Stimulated activated naive B cell treated with anti-CD40 and anti-IgM and Interleukin-4, amounts not matched to agents 10 μg/mL and 1 μg/mL and 100 μg/mL, for 72 hours (primary cell): ENCODE measurements at regions not wholly inside any gene's neighbourhood (a gene's known extent, or its start where the extent isn't known, plus 50 kb on each side); places are given as distances from the start of the nearest gene placed in this dataset.

Source experiments
- ATAC-seq, 2 donors: fragments of 150-1000 bp; cut with Tn5 transposase; replicated peaks; 2 replicates each; pipeline ENCODE4 v1.10.0; 2021; ENCODE audit warnings: moderate library complexity in 1 of 2
- DNase-seq: peaks from one replicate; pipeline ENCODE4 v3.0.0; 2021
- H3K27ac Mint-ChIP-seq: one replicate; pipeline ENCODE4 v1.8.0; 2022; ENCODE audit warnings: mild to moderate bottlenecking, mixed read lengths
- H3K27me3 Mint-ChIP-seq, 2 donors: one replicate each; pipeline ENCODE4 v1.8.0; 2022; ENCODE audit warnings: mixed read lengths in 2 of 2
- H3K36me3 Mint-ChIP-seq, 2 donors: one replicate each; pipeline ENCODE4 v1.8.0; 2022; ENCODE audit warnings: mixed read lengths in 2 of 2, mild to moderate bottlenecking in 1 of 2
- H3K4me1 Mint-ChIP-seq, 2 donors: one replicate each; pipeline ENCODE4 v1.8.0; 2022; ENCODE audit warnings: mixed read lengths in 2 of 2, mild to moderate bottlenecking in 1 of 2
- H3K4me3 Mint-ChIP-seq, 2 donors: one replicate each; pipeline ENCODE4 v1.8.0; 2022; ENCODE audit warnings: mild to moderate bottlenecking in 2 of 2, mixed read lengths in 2 of 2, moderate library complexity in 1 of 2
- H3K9me3 Mint-ChIP-seq, 2 donors: one replicate each; pipeline ENCODE4 v1.8.0; 2022; ENCODE audit warnings: mixed read lengths in 2 of 2, mild to moderate bottlenecking in 1 of 2

DNA sequence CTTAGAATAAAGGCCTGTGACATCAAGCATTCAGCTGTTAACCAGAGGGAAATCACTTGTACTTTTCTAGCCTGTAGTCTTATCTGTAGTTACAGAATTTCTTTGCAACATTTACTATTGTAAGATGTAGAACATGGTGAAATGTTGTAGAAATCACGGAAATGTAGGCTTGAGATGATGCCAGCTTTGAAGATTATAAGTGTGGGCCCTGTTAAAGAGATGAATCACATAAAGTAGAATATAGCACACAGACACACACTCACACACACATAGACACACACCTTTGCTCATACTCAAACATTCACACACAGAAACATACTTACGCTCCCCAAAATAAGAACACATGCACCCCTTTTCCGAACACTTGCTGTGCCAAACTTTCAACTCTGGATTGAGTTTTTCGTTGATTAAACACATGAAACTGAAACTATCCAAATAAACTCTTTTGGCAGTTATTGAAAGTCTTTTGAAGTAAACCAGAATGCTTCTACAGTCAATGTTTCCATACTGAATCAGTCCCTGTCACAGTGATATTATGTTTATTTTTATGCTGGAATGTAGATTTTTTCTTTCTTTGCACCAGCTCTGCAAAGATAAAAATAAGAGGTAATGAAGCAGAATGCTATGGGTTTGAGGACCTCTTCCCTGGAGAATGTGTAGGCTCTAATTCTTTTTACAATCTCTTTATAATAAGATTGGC, 230.3 kb upstream of the MEOX2 start:
- Mint-ChIP-seq H3K4me3 (no peak overlapping the region), H3K27ac (no peak overlapping the region), H3K27me3 (no peaks in the 10 kb centered on the region), H3K4me1 (peaks cover 0 to 6% of the 10 kb centered on the region in 2 donors), H3K36me3 (no peaks in the 10 kb centered on the region), H3K9me3 (peaks cover 0 to 1% of the 10 kb centered on the region in 2 donors)
- ATAC-seq (no peak), DNase-seq (no peak)

DNA sequence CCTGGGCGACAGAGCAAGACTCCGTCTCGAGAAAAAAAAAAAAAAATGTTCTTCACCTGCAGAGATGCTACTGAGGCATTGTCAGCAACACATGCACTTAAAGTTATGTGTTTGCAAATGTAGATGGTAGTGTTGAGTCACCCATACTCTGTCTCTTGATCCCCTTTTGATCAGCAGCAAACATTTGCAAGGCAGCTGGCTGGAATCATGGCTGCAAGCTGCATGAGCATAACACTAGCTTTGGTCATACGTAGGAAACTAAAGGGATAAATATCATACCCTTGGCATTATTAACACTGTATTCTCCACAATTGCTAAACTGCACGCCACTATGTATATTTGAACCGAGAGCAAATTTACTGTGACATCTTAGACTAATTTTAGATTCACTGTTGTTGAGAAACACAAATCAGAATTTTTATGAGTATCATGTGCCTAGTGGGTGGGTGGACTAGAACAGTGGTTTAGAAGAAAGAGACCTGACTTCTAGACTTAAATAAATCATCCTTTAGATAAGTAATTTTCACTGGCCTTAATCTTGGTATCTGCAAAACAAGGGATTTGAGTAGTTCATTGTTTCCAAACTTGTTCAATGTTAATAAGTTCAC, 229.3 kb upstream of the MEOX2 start:
- Mint-ChIP-seq H3K4me1 (peaks cover 0 to 6% of the 10 kb centered on the region in 2 donors), H3K4me3 (no peak overlapping the region), H3K27me3 (no peaks in the 10 kb centered on the region), H3K36me3 (no peaks in the 10 kb centered on the region), H3K9me3 (peaks cover 0 to 1% of the 10 kb centered on the region in 2 donors), H3K27ac (no peak overlapping the region)
- no peak for ATAC-seq
- no peak for DNase-seq

DNA sequence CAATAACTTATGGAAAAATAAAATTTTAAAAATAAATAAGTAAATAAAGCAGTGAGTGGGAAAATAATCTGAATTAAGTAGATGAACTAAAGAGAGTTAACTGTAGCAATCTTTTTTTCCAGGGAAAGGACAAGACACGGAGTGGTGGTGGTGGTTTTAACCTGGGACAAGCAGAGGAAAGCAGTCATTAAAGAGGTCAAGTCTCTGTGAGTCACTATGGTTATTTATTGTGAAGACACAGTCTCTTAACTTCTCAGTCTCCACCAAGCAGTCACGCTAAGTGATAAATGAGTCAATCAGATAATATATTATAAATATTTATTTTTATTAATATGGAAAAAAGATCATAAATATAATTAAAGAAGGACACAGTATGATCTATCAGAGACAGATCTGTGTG, 228.1 kb upstream of the MEOX2 start:
- H3K36me3 Mint-ChIP-seq, result no peaks in the 10 kb centered on the region
- peaks cover 0 to 6% of the 10 kb centered on the region in 2 donors for H3K4me1 Mint-ChIP-seq
- H3K27me3 Mint-ChIP-seq, result no peaks in the 10 kb centered on the region
- DNase-seq (no peak), ATAC-seq (no peak)
- no peak overlapping the region for H3K27ac Mint-ChIP-seq
- no peak overlapping the region for H3K4me3 Mint-ChIP-seq
- H3K9me3 Mint-ChIP-seq, result peaks cover 0 to 1% of the 10 kb centered on the region in 2 donors

DNA sequence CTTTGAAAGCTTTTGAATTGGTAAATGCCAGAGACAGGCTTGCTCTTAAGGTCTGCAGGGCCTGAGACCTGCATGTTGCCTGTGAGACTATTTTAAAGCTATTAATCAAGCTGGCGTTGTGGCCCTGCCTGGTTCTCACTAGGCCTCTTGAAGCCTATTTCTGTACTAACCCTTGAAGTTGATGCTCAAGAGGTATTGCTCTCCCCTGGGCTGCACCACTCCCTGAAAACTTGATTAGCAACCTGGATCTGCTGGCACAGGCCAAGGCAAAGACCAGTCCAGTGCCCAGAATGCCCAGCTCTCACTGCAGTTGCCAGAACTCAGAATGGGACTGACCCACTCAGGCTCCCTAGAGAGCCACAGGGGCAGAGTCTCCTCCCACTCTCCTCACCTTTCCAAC, 220.0 kb upstream of the MEOX2 start:
- ATAC-seq (peak in 1 of 2 donors; percentile 19), DNase-seq (no peak)
- Mint-ChIP-seq H3K27me3 (no peaks in the 10 kb centered on the region), H3K9me3 (peaks cover 2% of the 10 kb centered on the region in 2 donors), H3K27ac (no peak overlapping the region), H3K4me1 (no peaks in the 10 kb centered on the region), H3K36me3 (no peaks in the 10 kb centered on the region), H3K4me3 (no peak overlapping the region)

DNA sequence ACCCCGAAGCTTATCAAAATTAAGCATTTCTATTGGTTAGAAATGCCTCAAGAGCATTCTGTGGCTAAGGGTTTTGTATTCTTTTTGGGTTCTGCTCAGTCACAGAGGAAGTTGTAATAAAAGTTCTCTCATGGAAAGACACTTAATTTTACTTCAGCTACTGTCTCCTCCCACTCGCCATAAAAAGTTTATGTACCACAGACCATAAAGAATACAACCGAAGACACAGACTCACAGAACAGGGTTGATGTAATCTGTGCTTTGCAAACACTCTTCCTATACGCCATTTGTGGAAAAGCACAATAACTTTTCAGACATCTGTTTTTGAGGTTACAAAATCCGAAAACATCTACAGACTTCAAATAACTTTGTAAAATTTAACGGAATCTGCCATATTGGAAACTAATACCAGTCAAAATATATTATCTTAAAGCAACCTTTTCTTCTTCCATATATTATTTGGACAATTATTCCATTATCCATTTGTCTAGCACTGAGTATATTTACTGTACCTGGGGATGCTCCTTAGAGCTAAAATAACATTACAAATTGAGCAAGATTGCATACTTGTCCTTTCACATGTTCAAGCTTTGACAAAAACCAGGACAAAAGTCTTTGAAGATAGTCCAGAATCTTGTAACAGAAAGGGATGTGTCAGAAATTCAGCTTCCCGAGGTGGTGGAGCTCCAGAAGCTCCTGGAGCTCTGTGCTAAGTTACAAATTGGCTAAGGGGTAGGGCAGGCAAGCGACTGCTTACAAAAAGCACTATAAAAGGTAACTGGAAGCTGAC, 219.0 kb upstream of the MEOX2 start:
- Mint-ChIP-seq H3K36me3 (no peaks in the 10 kb centered on the region), H3K4me3 (no peak overlapping the region), H3K4me1 (no peaks in the 10 kb centered on the region), H3K9me3 (peaks cover 2% of the 10 kb centered on the region in 2 donors), H3K27me3 (no peaks in the 10 kb centered on the region), H3K27ac (no peak overlapping the region)
- DNase-seq, result no peak
- no peak for ATAC-seq

DNA sequence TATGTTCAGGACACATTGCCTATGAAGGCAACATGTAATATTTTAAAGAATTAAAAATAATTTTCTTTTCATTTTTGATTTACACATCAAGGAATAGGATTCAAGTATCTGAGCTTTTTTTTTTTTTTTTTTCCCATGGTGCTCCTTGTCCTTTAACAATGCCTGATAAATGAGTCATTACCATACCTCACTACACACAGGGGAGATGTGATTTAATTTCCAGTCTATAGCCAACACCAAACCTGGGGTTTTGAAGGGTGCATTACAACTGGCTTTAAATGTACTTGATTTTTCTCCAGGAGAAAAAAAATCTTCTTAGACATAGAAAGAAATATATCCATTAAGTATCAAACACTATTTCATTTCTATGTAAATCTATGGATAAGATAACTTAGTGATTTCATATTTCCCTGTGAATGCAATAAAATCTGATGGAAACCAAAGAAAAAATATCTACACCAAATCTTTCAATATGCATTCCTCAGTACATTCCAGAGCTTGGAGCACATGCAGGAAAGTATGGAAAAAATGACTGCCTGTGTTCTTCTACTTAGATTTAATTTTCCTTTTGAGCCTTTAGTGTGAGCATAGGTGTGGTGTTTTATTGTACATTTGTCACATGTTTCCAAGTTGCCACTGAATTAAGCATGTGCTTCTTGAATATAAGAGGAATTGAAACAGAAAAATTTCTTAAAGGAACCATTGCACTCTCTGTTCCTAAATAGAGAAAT, 204.8 kb upstream of the MEOX2 start:
- H3K4me1 Mint-ChIP-seq, result no peaks in the 10 kb centered on the region
- H3K4me3 Mint-ChIP-seq, result no peak overlapping the region
- peaks cover 2 to 8% of the 10 kb centered on the region in 2 donors for H3K9me3 Mint-ChIP-seq
- H3K27ac Mint-ChIP-seq, result no peak overlapping the region
- DNase-seq (no peak), ATAC-seq (no peak)
- no peaks in the 10 kb centered on the region for H3K36me3 Mint-ChIP-seq
- no peaks in the 10 kb centered on the region for H3K27me3 Mint-ChIP-seq

DNA sequence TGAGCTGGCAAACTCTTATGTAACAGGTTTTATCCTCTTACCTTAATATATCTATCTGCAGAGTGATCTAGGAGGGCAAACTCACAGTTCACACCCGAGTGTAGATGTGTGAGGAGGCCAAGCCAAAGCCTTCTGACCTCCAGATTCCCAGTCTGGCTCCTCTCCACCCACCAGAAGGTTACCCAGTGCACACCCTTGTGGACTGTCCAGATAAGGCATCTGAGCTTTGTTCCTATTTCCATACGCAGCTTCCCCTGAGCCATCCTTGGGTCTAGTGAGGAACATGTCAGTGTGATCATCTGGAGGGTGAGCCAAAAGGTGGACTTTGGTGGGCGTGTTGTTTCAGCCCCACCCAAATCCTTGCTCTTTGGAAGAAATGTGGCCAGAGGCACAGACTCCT, 203.0 kb upstream of the MEOX2 start:
- H3K4me3 Mint-ChIP-seq, result no peak overlapping the region
- DNase-seq, result no peak
- H3K4me1 Mint-ChIP-seq, result no peaks in the 10 kb centered on the region
- no peak for ATAC-seq
- H3K27me3 Mint-ChIP-seq, result no peaks in the 10 kb centered on the region
- H3K36me3 Mint-ChIP-seq, result no peaks in the 10 kb centered on the region
- no peak overlapping the region for H3K27ac Mint-ChIP-seq
- H3K9me3 Mint-ChIP-seq, result peaks cover 2 to 3% of the 10 kb centered on the region in 2 donors

DNA sequence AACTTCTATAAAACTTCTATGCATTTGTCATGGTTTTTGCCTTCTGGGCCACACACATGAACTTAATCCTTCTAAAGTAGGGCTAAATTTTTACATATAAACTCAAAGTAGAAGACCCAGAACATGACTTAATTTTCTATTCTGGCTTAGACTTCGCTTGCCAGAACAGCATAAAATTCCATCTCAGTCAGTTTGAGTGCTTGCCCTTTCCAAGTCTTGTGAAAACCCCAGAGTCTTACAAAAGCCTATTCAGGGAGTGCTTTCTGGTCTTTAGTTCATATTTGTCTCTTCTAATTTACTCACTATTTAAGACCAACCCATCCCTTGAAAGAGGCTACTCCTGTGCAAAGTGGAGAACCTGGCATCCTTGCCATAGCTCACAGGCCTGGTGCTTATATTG, 201.6 kb upstream of the MEOX2 start:
- H3K9me3 Mint-ChIP-seq, result no peaks in the 10 kb centered on the region
- ATAC-seq, result no peak
- H3K27ac Mint-ChIP-seq, result no peak overlapping the region
- no peaks in the 10 kb centered on the region for H3K36me3 Mint-ChIP-seq
- H3K4me1 Mint-ChIP-seq, result no peaks in the 10 kb centered on the region
- no peak overlapping the region for H3K4me3 Mint-ChIP-seq
- no peak for DNase-seq
- no peaks in the 10 kb centered on the region for H3K27me3 Mint-ChIP-seq

DNA sequence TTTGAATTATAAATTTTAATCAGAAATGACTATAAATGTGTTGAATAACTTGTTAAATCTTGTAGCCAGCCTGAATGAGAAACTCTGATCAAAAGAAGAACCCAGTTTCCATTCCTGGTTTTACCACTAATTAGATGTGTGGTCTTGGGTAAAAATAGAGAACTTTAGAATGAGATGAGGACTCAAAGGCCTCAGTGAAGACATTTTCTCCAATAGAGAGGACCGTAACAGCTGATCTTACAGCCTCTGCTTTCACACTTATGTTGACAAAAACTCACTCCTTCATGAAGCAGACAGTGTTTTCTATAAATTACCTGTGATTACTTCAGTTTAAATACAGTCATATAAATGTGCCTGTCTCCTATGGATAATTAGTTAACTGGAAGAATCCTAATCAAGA, 200.1 kb upstream of the MEOX2 start:
- Mint-ChIP-seq H3K27me3 (no peaks in the 10 kb centered on the region), H3K36me3 (no peaks in the 10 kb centered on the region), H3K4me3 (no peak overlapping the region), H3K9me3 (peaks cover 0 to 3% of the 10 kb centered on the region in 2 donors), H3K4me1 (no peaks in the 10 kb centered on the region), H3K27ac (no peak overlapping the region)
- DNase-seq, result no peak
- no peak for ATAC-seq

DNA sequence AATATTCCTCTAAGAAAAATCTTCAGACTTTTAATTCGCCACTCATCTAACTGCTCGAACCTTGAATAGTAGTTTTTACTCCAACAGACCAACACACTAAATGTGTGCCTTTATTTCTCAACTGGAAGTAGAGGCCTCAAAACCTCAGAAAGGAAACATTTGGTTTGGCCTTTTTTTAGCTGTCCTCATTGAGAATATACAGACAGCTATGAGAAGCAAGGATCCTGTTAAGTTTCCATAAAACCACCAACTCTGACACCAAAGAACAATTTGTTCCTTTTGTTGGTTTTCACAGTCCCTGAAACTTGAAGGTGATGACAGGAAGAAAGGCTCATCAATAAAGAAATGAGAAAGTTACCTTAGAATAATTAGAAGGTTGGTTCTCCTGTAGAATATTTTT, 199.2 kb upstream of the MEOX2 start:
- DNase-seq (no peak), ATAC-seq (no peak)
- H3K27me3 Mint-ChIP-seq, result no peaks in the 10 kb centered on the region
- H3K4me3 Mint-ChIP-seq, result no peak overlapping the region
- no peak overlapping the region for H3K27ac Mint-ChIP-seq
- H3K9me3 Mint-ChIP-seq, result peaks cover 0 to 3% of the 10 kb centered on the region in 2 donors
- no peaks in the 10 kb centered on the region for H3K36me3 Mint-ChIP-seq
- H3K4me1 Mint-ChIP-seq, result no peaks in the 10 kb centered on the region

DNA sequence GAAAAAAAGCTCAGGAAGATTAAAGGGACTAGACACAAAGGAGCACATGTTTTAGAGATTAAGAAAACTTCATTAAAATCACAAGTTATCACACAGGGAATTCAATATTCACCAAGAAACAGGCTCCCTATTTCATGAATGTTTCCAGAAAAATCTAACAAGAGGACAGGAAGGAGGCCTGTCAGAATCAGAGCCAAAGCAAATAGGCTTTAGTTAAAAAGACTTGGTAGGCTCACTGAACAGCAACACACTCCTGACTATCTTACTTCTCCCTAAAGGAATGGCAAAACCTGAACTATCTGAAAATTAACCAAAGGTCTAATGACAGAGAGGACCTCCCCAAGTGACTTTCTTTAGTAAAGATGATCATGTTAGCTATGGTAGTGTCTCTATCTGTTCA, 188.3 kb upstream of the MEOX2 start:
- no peaks in the 10 kb centered on the region for H3K27me3 Mint-ChIP-seq

DNA sequence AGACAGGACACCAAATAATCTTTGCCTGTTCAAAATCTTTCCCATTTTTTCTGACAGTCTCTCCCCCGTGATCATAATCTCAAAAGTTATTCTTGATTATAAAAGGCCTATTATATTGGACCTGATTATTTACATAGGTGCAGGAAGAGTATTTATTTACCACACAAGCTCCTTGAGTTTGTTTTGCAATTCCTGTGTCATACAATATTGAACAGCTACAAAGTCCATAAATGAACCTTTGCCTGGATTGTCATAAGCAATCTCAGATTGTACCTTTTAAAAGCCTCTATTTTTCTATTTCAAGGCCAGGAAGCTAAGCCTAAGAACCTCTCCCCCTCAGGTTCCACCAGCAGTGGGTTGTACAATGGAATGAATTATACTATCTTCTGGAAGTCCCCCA, 183.9 kb upstream of the MEOX2 start:
- Mint-ChIP-seq H3K9me3 (peaks cover 0 to 2% of the 10 kb centered on the region in 2 donors), H3K4me1 (no peaks in the 10 kb centered on the region), H3K4me3 (no peak overlapping the region), H3K36me3 (no peaks in the 10 kb centered on the region), H3K27ac (no peak overlapping the region), H3K27me3 (no peaks in the 10 kb centered on the region)
- ATAC-seq (no peak), DNase-seq (no peak)

More for the DNA sequence above, 188.3 kb upstream of the MEOX2 start:
- ATAC-seq (no peak), DNase-seq (no peak)
- Mint-ChIP-seq H3K4me1 (no peaks in the 10 kb centered on the region), H3K9me3 (peaks cover 0 to 2% of the 10 kb centered on the region in 2 donors), H3K4me3 (no peak overlapping the region), H3K27ac (no peak overlapping the region), H3K36me3 (no peaks in the 10 kb centered on the region)

DNA sequence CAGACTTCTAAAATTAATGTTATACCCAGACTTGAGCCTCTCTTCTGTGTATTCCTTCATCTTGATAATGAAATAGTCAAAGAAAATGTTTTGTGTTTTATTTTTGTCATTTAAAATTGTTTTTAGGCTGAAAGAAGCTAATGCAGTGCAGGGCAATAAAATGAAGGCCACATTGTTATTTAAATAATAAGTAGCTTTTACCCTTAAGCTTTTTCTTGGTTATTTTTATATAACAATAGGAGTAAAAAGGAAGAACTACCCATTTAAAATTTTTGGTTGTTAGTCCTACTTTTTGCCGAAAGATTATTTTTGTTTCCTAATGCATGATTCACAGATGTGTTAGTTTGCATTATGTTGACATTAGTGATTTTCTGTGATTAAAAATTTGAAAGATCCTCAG, 181.0 kb upstream of the MEOX2 start:
- Mint-ChIP-seq H3K27ac (no peak overlapping the region), H3K4me1 (no peaks in the 10 kb centered on the region), H3K9me3 (peaks cover 0 to 2% of the 10 kb centered on the region in 2 donors), H3K27me3 (no peaks in the 10 kb centered on the region), H3K36me3 (no peaks in the 10 kb centered on the region), H3K4me3 (no peak overlapping the region)
- ATAC-seq, result no peak
- DNase-seq, result no peak

DNA sequence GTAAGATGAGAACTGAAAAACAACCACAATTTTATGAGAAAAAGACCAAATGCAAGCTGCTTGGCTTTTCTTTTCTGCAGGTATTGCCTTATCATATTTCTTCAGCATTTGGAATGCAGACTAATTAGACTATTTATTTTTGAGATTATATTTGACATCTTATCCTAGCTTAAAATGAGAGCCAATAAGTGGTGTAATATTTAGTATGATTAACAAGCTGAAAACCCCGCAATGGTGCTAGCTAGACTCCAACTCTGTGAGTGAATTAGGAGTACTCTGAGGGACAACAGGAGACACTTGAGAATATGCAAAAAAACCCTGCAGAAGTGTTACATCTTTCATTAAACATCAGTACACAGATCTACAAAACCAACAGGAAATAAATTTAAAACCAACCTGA, 180.3 kb upstream of the MEOX2 start:
- no peaks in the 10 kb centered on the region for H3K27me3 Mint-ChIP-seq
- ATAC-seq, result no peak
- no peak overlapping the region for H3K4me3 Mint-ChIP-seq
- peaks cover 0 to 2% of the 10 kb centered on the region in 2 donors for H3K9me3 Mint-ChIP-seq
- no peak for DNase-seq
- no peaks in the 10 kb centered on the region for H3K4me1 Mint-ChIP-seq
- no peak overlapping the region for H3K27ac Mint-ChIP-seq
- H3K36me3 Mint-ChIP-seq, result no peaks in the 10 kb centered on the region
